ENCODE measurements at regions not wholly inside any gene's neighbourhood (a gene's known extent, or its start where the extent isn't known, plus 50 kb on each side); places are given as distances from the start of the nearest gene placed in this dataset.

GRCh38 chr14:83461521-83461920, 1927.9 kb upstream of the SEL1L start:
- TF ChIP-seq, protein P1, sequence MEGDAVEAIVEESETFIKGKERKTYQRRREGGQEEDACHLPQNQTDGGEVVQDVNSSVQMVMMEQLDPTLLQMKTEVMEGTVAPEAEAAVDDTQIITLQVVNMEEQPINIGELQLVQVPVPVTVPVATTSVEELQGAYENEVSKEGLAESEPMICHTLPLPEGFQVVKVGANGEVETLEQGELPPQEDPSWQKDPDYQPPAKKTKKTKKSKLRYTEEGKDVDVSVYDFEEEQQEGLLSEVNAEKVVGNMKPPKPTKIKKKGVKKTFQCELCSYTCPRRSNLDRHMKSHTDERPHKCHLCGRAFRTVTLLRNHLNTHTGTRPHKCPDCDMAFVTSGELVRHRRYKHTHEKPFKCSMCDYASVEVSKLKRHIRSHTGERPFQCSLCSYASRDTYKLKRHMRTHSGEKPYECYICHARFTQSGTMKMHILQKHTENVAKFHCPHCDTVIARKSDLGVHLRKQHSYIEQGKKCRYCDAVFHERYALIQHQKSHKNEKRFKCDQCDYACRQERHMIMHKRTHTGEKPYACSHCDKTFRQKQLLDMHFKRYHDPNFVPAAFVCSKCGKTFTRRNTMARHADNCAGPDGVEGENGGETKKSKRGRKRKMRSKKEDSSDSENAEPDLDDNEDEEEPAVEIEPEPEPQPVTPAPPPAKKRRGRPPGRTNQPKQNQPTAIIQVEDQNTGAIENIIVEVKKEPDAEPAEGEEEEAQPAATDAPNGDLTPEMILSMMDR (IDR thresholded peaks at IDR 0.05) = no peak
- TF ChIP-seq SMAD3 (CRISPR knock-in tag; IDR thresholded peaks at IDR 0.05; ENCODE audit: borderline replicate concordance) (no peak), CREB1 (CRISPR knock-in tag; IDR thresholded peaks at IDR 0.05) (no peak), ATF1 (CRISPR knock-in tag; IDR thresholded peaks at IDR 0.05) (no peak), MXD4 (CRISPR knock-in tag; IDR thresholded peaks at IDR 0.05; ENCODE audit: borderline replicate concordance) (no peak), NFYB (CRISPR knock-in tag; conservative IDR thresholded peaks at IDR 0.05; ENCODE audit: low read depth) (no peak), ZNF232 (CRISPR knock-in tag; IDR thresholded peaks at IDR 0.05) (no peak), ZNF121 (CRISPR knock-in tag; IDR thresholded peaks at IDR 0.05) (no peak)
- TF ChIP-seq, protein P2, sequence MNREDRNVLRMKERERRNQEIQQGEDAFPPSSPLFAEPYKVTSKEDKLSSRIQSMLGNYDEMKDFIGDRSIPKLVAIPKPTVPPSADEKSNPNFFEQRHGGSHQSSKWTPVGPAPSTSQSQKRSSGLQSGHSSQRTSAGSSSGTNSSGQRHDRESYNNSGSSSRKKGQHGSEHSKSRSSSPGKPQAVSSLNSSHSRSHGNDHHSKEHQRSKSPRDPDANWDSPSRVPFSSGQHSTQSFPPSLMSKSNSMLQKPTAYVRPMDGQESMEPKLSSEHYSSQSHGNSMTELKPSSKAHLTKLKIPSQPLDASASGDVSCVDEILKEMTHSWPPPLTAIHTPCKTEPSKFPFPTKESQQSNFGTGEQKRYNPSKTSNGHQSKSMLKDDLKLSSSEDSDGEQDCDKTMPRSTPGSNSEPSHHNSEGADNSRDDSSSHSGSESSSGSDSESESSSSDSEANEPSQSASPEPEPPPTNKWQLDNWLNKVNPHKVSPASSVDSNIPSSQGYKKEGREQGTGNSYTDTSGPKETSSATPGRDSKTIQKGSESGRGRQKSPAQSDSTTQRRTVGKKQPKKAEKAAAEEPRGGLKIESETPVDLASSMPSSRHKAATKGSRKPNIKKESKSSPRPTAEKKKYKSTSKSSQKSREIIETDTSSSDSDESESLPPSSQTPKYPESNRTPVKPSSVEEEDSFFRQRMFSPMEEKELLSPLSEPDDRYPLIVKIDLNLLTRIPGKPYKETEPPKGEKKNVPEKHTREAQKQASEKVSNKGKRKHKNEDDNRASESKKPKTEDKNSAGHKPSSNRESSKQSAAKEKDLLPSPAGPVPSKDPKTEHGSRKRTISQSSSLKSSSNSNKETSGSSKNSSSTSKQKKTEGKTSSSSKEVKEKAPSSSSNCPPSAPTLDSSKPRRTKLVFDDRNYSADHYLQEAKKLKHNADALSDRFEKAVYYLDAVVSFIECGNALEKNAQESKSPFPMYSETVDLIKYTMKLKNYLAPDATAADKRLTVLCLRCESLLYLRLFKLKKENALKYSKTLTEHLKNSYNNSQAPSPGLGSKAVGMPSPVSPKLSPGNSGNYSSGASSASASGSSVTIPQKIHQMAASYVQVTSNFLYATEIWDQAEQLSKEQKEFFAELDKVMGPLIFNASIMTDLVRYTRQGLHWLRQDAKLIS (CRISPR knock-in tag; IDR thresholded peaks at IDR 0.05; ENCODE audit: borderline replicate concordance) = no peak
- TF ChIP-seq, protein P3, sequence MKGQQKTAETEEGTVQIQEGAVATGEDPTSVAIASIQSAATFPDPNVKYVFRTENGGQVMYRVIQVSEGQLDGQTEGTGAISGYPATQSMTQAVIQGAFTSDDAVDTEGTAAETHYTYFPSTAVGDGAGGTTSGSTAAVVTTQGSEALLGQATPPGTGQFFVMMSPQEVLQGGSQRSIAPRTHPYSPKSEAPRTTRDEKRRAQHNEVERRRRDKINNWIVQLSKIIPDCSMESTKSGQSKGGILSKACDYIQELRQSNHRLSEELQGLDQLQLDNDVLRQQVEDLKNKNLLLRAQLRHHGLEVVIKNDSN (CRISPR knock-in tag; IDR thresholded peaks at IDR 0.05) = no peak

Measured in WTC11 (cell line).